OCI-LY7 (cell line): ENCODE measurements at regions not wholly inside any gene's neighbourhood (a gene's known extent, or its start where the extent isn't known, plus 50 kb on each side); places are given as distances from the start of the nearest gene placed in this dataset.
A peak's percentile ranks its signal among the peaks of the same experiment; 100 is the strongest.

Source experiments
- BruUV-seq: library from RNA; stranded (reverse); fragments of 400-500 nt; replicated peaks from 2 replicates; lab custom pipeline; 2021; lab: Mats Ljungman, UMichigan
- CTCF ChIA-PET: fragments of 300-600 bp; sonication (Branson Sonifier 250); formaldehyde crosslinking; loops from one replicate; lab custom pipeline; 2022; ENCODE audit warnings: antibody characterized with exemption; ENCODE audit not compliant: unreplicated experiment; lab: Charles Lee
- POLR2A ChIA-PET: fragments of 300-600 bp; sonication (Branson Sonifier 250); formaldehyde crosslinking; loops from one replicate; lab custom pipeline; 2022; ENCODE audit warnings: antibody characterized with exemption; lab: Charles Lee
- DNase-seq: peaks from one replicate; pipeline ENCODE4 v3.0.0-alpha.2; 2015; ENCODE audit warnings: low spot score
- H2AFZ ChIP-seq: fragments of 200-600 bp; sonication (generic), shearing (Covaris generic); 2 replicates; pipeline ENCODE4 v1.6.1; 2014; ENCODE audit warnings: mild to moderate bottlenecking, antibody characterized with exemption, low read length, moderate library complexity
- H3K27ac ChIP-seq: fragments of 200-600 bp; sonication (generic); 2 replicates; pipeline ENCODE4 v1.5.1; 2014; ENCODE audit warnings: mixed run types, low read depth, mild to moderate bottlenecking, moderate library complexity, low read length, inconsistent platforms; ENCODE audit not compliant: poor library complexity, severe bottlenecking
- H3K36me3 ChIP-seq: fragments of 200-600 bp; sonication (generic); 2 replicates; pipeline ENCODE4 v1.6.1; 2014; ENCODE audit warnings: mild to moderate bottlenecking, antibody characterized with exemption, low read length, moderate library complexity, mixed read lengths; ENCODE audit not compliant: insufficient read depth
- H3K4me1 ChIP-seq: fragments of 200-600 bp; sonication (generic); 2 replicates; pipeline ENCODE4 v1.5.1; 2014; ENCODE audit warnings: mild to moderate bottlenecking, low read length; ENCODE audit not compliant: insufficient read depth, poor library complexity, severe bottlenecking
- H3K4me2 ChIP-seq: fragments of 200-600 bp; sonication (generic); 2 replicates; pipeline ENCODE4 v1.6.1; 2014; ENCODE audit warnings: mild to moderate bottlenecking, low read length
- H3K4me3 ChIP-seq: fragments of 200-600 bp; sonication (generic); 2 replicates; pipeline ENCODE4 v1.5.1; 2014; ENCODE audit warnings: mild to moderate bottlenecking, low read depth, low read length; ENCODE audit not compliant: poor library complexity, severe bottlenecking
- H3K79me2 ChIP-seq: fragments of 200-600 bp; sonication (generic); 2 replicates; pipeline ENCODE4 v1.6.1; 2016; ENCODE audit warnings: low read depth, mild to moderate bottlenecking, low read length, moderate library complexity, mixed read lengths; ENCODE audit not compliant: insufficient read depth
- H3K9me2 ChIP-seq: fragments of 200-600 bp; sonication (generic); 2 replicates; pipeline ENCODE4 v1.6.1; 2016; ENCODE audit warnings: mild to moderate bottlenecking, low read length, mixed read lengths; ENCODE audit not compliant: insufficient read depth
- H3K9me3 ChIP-seq: fragments of 200-600 bp; sonication (generic); 2 replicates; pipeline ENCODE4 v1.6.1; 2014; ENCODE audit warnings: mild to moderate bottlenecking, mixed run types, low read length, mixed read lengths
- H4K20me1 ChIP-seq: fragments of 200-600 bp; sonication (generic); 2 replicates; pipeline ENCODE4 v1.6.1; 2014; ENCODE audit warnings: mild to moderate bottlenecking, antibody characterized with exemption, low read length, moderate library complexity, mixed read lengths; ENCODE audit not compliant: insufficient read depth
- CTCF ChIP-seq: fragments of 200-600 bp; sonication (generic); conservative IDR thresholded peaks from 2 replicates; pipeline ENCODE4 v1.5.1; 2014; ENCODE audit warnings: mild to moderate bottlenecking, antibody characterized with exemption, low read length, moderate library complexity, mixed read lengths
- EZH2phosphoT487 ChIP-seq: fragments of 200-600 bp; sonication (generic); IDR thresholded peaks from 2 replicates; pipeline ENCODE4 v1.6.1; 2018; ENCODE audit warnings: low read depth, borderline replicate concordance, mild to moderate bottlenecking, mixed run types, antibody characterized with exemption, low read length, moderate library complexity, mixed read lengths
- intact Hi-C: fragments of 100-400 bp; cut with micrococcal nuclease; formaldehyde crosslinking; loops from one replicate; pipeline ENCODE4 v1.10.0; 2022; ENCODE audit not compliant: unreplicated experiment

DNA sequence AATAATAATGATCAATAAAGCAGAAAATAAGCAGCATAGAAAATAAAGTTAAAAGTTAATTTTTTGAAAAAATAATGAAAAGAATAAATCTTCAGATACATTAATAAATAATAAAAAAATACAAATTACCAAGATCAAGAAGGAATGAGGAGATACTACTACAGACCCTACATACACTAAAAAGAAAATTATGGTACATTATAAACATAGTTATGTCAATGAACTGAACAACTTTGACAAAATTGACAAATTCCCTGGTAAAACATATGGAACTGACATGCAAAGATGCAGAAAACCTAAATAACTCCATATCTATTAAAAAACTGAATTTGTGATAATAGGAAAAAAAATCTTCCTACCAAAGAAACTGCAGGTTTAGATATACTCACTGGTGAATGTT is 456.7 kb downstream of the PMP22 start:
- DNase-seq = no peak
- no TSS peak for BruUV-seq
- 0 out of 2 replicates have a peak, but pooled peaks cover 3% of the 10 kb centered on the region for H3K9me2 ChIP-seq
- intact Hi-C loops = no loop called here
- no peaks in the 10 kb centered on the region for H3K79me2 ChIP-seq
- no peak overlapping the region for H3K4me3 ChIP-seq
- H2AFZ ChIP-seq = no peak overlapping the region
- H3K4me2 ChIP-seq = no peak overlapping the region
- ChIA-PET CTCF (no interaction called here), POLR2A (no interaction called here)
- H3K36me3 ChIP-seq = no peaks in the 10 kb centered on the region
- no peaks in the 10 kb centered on the region for H4K20me1 ChIP-seq
- no peak for TF ChIP-seq CTCF
- TF ChIP-seq EZH2phosphoT487 = no peak
- H3K27ac ChIP-seq = no peak overlapping the region
- no peaks in the 10 kb centered on the region for H3K9me3 ChIP-seq
- H3K4me1 ChIP-seq = peaks cover 7% of the 10 kb centered on the region

- BruUV-seq = no TSS peak
- intact Hi-C loops = no loop called here
- CTCF ChIA-PET = no interaction called here
Observed at GRCh38 chr17:14805348-14805747, 459.8 kb downstream of the PMP22 start.

More at GRCh38 chr17:14805348-14805747, 459.8 kb downstream of the PMP22 start:
- no peak overlapping the region for H3K4me3 ChIP-seq
- H3K9me2 ChIP-seq = 0 out of 2 replicates have a peak, but pooled peaks cover 3% of the 10 kb centered on the region
- H3K4me1 ChIP-seq = no peaks in the 10 kb centered on the region
- no peaks in the 10 kb centered on the region for H3K9me3 ChIP-seq
- H3K27ac ChIP-seq = no peak overlapping the region
- POLR2A ChIA-PET = interaction anchor here (0.6 kb wide), 1 partner anchor 703 kb away, joined by 4 read pairs; no protein-coding TSS in a partner anchor
- TF ChIP-seq CTCF = peak; percentile 37; the same call in 1 of the 2 replicates
- no peak for TF ChIP-seq EZH2phosphoT487
- peak; percentile 14 for DNase-seq
- no peak overlapping the region for H3K4me2 ChIP-seq
- no peaks in the 10 kb centered on the region for H3K79me2 ChIP-seq
- no peaks in the 10 kb centered on the region for H4K20me1 ChIP-seq
- H3K36me3 ChIP-seq = no peaks in the 10 kb centered on the region
- H2AFZ ChIP-seq = no peak overlapping the region
